Neural cell (in vitro differentiated cells): ENCODE measurements at regions not wholly inside any gene's neighbourhood (a gene's known extent, or its start where the extent isn't known, plus 50 kb on each side); places are given as distances from the start of the nearest gene placed in this dataset.

Source experiments
- H2AFZ ChIP-seq: fragments of 200-600, 300-800 bp; sonication (generic), shearing (Covaris generic); 2 replicates; pipeline ENCODE4 v1.6.0; 2014; ENCODE audit warnings: low read depth, mild to moderate bottlenecking, antibody characterized with exemption, low read length, moderate library complexity
- H3F3A ChIP-seq: fragments of 200-600 bp; shearing (Covaris generic); 2 replicates; pipeline ENCODE4 v1.6.1; 2016; ENCODE audit warnings: mild to moderate bottlenecking, moderate library complexity, mixed read lengths, antibody characterized with exemption, low read length; ENCODE audit not compliant: insufficient read depth, poor library complexity, severe bottlenecking
- H3K27ac ChIP-seq: fragments of 200-600, 300-800 bp; sonication (generic), shearing (Covaris generic); 2 replicates; pipeline ENCODE4 v1.5.1; 2014; ENCODE audit warnings: mild to moderate bottlenecking, low read length, moderate library complexity
- H3K27me3 ChIP-seq: fragments of 300-800, 200-600 bp; sonication (generic), shearing (Covaris generic); 2 replicates; pipeline ENCODE4 v1.6.0; 2014; ENCODE audit warnings: mild to moderate bottlenecking, low read depth, low read length, moderate library complexity; ENCODE audit not compliant: insufficient read depth
- H3K36me3 ChIP-seq: fragments of 300-800, 200-600 bp; sonication (generic), shearing (Covaris generic); 2 replicates; pipeline ENCODE4 v1.5.1; 2014; ENCODE audit warnings: mild to moderate bottlenecking, antibody characterized with exemption, low read length, moderate library complexity; ENCODE audit not compliant: insufficient read depth
- H3K4me2 ChIP-seq: fragments of 300-800, 200-600 bp; sonication (generic), shearing (Covaris generic); 2 replicates; pipeline ENCODE4 v1.6.0; 2014; ENCODE audit warnings: mild to moderate bottlenecking, low read length
- H3K4me3 ChIP-seq: fragments of 300-800, 200-600 bp; sonication (generic), shearing (Covaris generic); 2 replicates; pipeline ENCODE4 v1.5.1; 2014; ENCODE audit warnings: mild to moderate bottlenecking, low read length, moderate library complexity
- H3K79me2 ChIP-seq: fragments of 200-600 bp; shearing (Covaris generic); replicated peaks from 2 replicates; pipeline ENCODE4 v1.6.0; 2014; ENCODE audit warnings: mild to moderate bottlenecking, low read length, moderate library complexity; ENCODE audit not compliant: insufficient read depth
- H3K9ac ChIP-seq: fragments of 300-800, 200-600 bp; sonication (generic), shearing (Covaris generic); 2 replicates; pipeline ENCODE4 v1.6.1; 2016; ENCODE audit warnings: mild to moderate bottlenecking, low read length, mixed read lengths
- H3K9me2 ChIP-seq: fragments of 200-600 bp; shearing (Covaris generic); 2 replicates; pipeline ENCODE4 v1.6.1; 2016; ENCODE audit warnings: mild to moderate bottlenecking, low read length, mixed read lengths; ENCODE audit not compliant: insufficient read depth
- H3K9me3 ChIP-seq: fragments of 200-600, 300-800 bp; sonication (generic), shearing (Covaris generic); 2 replicates; pipeline ENCODE4 v1.6.1; 2016; ENCODE audit warnings: mild to moderate bottlenecking, mixed run types, low read length, moderate library complexity, mixed read lengths
- H4K20me1 ChIP-seq: fragments of 200-600 bp; shearing (Covaris generic); 2 replicates; pipeline ENCODE4 v1.6.1; 2016; ENCODE audit warnings: mild to moderate bottlenecking, mixed run types; ENCODE audit not compliant: insufficient read depth
- CTCF ChIP-seq: fragments of 450-650 bp; IDR thresholded peaks from 2 replicates; pipeline ENCODE4 v1.5.1; 2014; ENCODE audit warnings: antibody characterized with exemption, mild to moderate bottlenecking, moderate library complexity; ENCODE audit not compliant: poor library complexity, severe bottlenecking
- EP300 ChIP-seq: fragments of 450-650 bp; conservative IDR thresholded peaks from 2 replicates; pipeline ENCODE4 v1.6.1; 2014; ENCODE audit warnings: antibody characterized with exemption, mild to moderate bottlenecking, moderate library complexity; ENCODE audit not compliant: poor library complexity, severe bottlenecking
- EZH2 ChIP-seq: fragments of 200-600, 300-800 bp; shearing (Covaris generic), sonication (generic); IDR thresholded peaks from 2 replicates; pipeline ENCODE4 v1.6.1; 2014; ENCODE audit warnings: antibody characterized with exemption, low read length, borderline replicate concordance, mild to moderate bottlenecking; ENCODE audit not compliant: insufficient read depth, poor library complexity, severe bottlenecking
- MXI1 ChIP-seq: fragments of 450-650 bp; conservative IDR thresholded peaks from 2 replicates; pipeline ENCODE4 v1.6.1; 2014; ENCODE audit warnings: antibody characterized with exemption, mild to moderate bottlenecking; ENCODE audit not compliant: poor library complexity, severe bottlenecking
- POLR2AphosphoS5 ChIP-seq: IDR thresholded peaks from 2 replicates; pipeline ENCODE4 v1.6.1; 2012
- RAD21 ChIP-seq: fragments of 450-650 bp; conservative IDR thresholded peaks from 2 replicates; pipeline ENCODE4 v1.6.1; 2014; ENCODE audit warnings: antibody characterized with exemption, mild to moderate bottlenecking, moderate library complexity
- REST ChIP-seq: IDR thresholded peaks from 2 replicates; pipeline ENCODE4 v1.6.1; 2012; ENCODE audit warnings: borderline replicate concordance
- SMC3 ChIP-seq: fragments of 450-650 bp; conservative IDR thresholded peaks from 2 replicates; pipeline ENCODE4 v1.6.1; 2014; ENCODE audit warnings: antibody characterized with exemption, mild to moderate bottlenecking, moderate library complexity; ENCODE audit not compliant: poor library complexity
- TAF1 ChIP-seq: IDR thresholded peaks from 2 replicates; pipeline ENCODE4 v1.6.1; 2012; ENCODE audit warnings: low read depth

- Histone ChIP-seq H4K20me1 (no peaks in the 10 kb centered on the region), H3K4me2 (no peak overlapping the region), H2AFZ (no peak overlapping the region), H3K36me3 (no peaks in the 10 kb centered on the region), H3K79me2 (no peaks in the 10 kb centered on the region), H3K9me2 (no peaks in the 10 kb centered on the region), H3K4me3 (no peak overlapping the region), H3F3A (no peaks in the 10 kb centered on the region), H3K9ac (no peak overlapping the region), H3K9me3 (no peaks in the 10 kb centered on the region), H3K27me3 (no peaks in the 10 kb centered on the region), H3K27ac (no peak overlapping the region)
- TF ChIP-seq MXI1 (no peak), POLR2AphosphoS5 (no peak), CTCF (no peak), RAD21 (no peak), SMC3 (no peak), REST (no peak), TAF1 (no peak), EZH2 (no peak), EP300 (no peak)
Observed at GRCh38 chr5:104793755-104794080, 1231.1 kb upstream of the NUDT12 start.

GRCh38 chr5:104793031-104793754 is 1230.6 kb upstream of the NUDT12 start:
- no peaks in the 10 kb centered on the region for H3K79me2 ChIP-seq
- H3F3A ChIP-seq: no peaks in the 10 kb centered on the region
- H3K9me3 ChIP-seq: no peaks in the 10 kb centered on the region
- H3K9ac ChIP-seq: no peak overlapping the region
- no peaks in the 10 kb centered on the region for H4K20me1 ChIP-seq
- H3K27ac ChIP-seq: no peak overlapping the region
- no peaks in the 10 kb centered on the region for H3K27me3 ChIP-seq
- no peak overlapping the region for H3K4me2 ChIP-seq
- no peak overlapping the region for H3K4me3 ChIP-seq
- no peaks in the 10 kb centered on the region for H3K36me3 ChIP-seq
- H2AFZ ChIP-seq: no peak overlapping the region
- TF ChIP-seq CTCF: no peak
- H3K9me2 ChIP-seq: no peaks in the 10 kb centered on the region
